ENCODE measurements at regions not wholly inside any gene's neighbourhood (a gene's known extent, or its start where the extent isn't known, plus 50 kb on each side); places are given as distances from the start of the nearest gene placed in this dataset.
"Not testable (repeated sequence)": the region's sequence is repeated elsewhere in the genome, so short reads cannot be mapped to it uniquely, and the experiment has no call there.

- not testable (repeated sequence) for TF ChIP-seq EZH2 (IDR thresholded peaks at IDR 0.05; ENCODE audit: low read depth, low read length, severe bottlenecking); BACH1 (IDR thresholded peaks at IDR 0.05; ENCODE audit: low read length); CTCF (IDR thresholded peaks at IDR 0.05; ENCODE audit: control extremely low read depth in 1 of 3, insufficient read depth in 1 of 3, low read depth in 1 of 3, low read length in 3 of 3); POLR2A (IDR thresholded peaks at IDR 0.05; ENCODE audit: control extremely low read depth in 1 of 2, low read depth in 2 of 2, low read length in 2 of 2); KDM1A (IDR thresholded peaks at IDR 0.05; ENCODE audit: borderline replicate concordance, low read length); YY1 (IDR thresholded peaks at IDR 0.05; ENCODE audit: low read depth, low read length); TAF1 (IDR thresholded peaks at IDR 0.05; ENCODE audit: low read depth, low read length); SIN3A (conservative IDR thresholded peaks at IDR 0.05 in 1 of 2, IDR thresholded peaks at IDR 0.05 in 1 of 2; ENCODE audit: low read depth in 1 of 2, low read length in 2 of 2)
- TF ChIP-seq, protein P1, sequence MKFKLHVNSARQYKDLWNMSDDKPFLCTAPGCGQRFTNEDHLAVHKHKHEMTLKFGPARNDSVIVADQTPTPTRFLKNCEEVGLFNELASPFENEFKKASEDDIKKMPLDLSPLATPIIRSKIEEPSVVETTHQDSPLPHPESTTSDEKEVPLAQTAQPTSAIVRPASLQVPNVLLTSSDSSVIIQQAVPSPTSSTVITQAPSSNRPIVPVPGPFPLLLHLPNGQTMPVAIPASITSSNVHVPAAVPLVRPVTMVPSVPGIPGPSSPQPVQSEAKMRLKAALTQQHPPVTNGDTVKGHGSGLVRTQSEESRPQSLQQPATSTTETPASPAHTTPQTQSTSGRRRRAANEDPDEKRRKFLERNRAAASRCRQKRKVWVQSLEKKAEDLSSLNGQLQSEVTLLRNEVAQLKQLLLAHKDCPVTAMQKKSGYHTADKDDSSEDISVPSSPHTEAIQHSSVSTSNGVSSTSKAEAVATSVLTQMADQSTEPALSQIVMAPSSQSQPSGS (IDR thresholded peaks at IDR 0.05; ENCODE audit: low read length), result not testable (repeated sequence)
Observed at GRCh38 chr4:111337186-111337876, 714.5 kb upstream of the PITX2 start.
